ENCODE measurements at regions not wholly inside any gene's neighbourhood (a gene's known extent, or its start where the extent isn't known, plus 50 kb on each side); places are given as distances from the start of the nearest gene placed in this dataset.

GRCh38 chr13:22483276-22483675 is 697.5 kb upstream of the SGCG start:
- TF ChIP-seq POLR2A (IDR thresholded peaks at IDR 0.05; ENCODE audit: low read length) (no peak), GATA1 (IDR thresholded peaks at IDR 0.05; ENCODE audit: low read depth, low read length) (no peak)
